ENCODE measurements at regions not wholly inside any gene's neighbourhood (a gene's known extent, or its start where the extent isn't known, plus 50 kb on each side); places are given as distances from the start of the nearest gene placed in this dataset.

GRCh38 chr5:158285698-158286097 is 426.8 kb upstream of the CLINT1 start:
- no peak for DNase-seq

DNA sequence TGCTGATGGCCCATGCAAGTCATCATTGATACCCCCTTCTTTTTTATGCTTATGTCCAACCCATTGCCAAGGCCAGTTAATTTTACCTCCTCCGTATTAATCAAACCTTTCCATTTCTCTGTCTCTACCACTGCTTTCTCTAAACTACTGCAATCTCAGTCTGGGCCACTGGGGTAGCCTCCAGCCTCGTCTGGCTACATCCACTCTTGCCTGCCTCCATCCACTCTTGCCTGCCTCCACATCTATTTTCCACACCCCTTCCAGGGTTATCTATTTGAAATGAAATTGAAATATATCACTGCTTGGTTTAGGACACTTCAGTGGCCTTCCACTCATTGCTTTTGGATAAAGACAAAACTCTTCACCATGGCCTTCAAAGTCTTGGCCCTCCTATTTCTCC is 425.3 kb upstream of the CLINT1 start:
- no peak for DNase-seq

DNA sequence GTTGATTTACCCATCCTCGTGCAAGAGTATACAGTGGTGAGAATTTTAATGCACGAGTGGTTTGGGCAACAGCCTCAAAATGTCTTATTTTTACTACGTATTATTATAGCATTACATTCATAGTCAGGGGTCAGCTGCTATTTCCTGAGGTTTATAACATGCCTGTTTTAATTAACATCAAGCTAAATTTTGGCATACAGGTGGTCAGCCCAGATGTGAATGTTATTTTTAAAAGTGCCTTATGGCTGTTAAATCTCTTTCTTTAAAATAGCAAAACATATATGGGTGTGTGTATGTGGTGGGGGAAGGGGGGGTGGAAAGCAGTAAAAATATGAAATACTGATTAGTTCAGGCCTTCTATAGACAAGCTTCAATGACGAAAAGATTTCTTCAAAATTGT is 424.5 kb upstream of the CLINT1 start:
- DNase-seq = no peak

DNA sequence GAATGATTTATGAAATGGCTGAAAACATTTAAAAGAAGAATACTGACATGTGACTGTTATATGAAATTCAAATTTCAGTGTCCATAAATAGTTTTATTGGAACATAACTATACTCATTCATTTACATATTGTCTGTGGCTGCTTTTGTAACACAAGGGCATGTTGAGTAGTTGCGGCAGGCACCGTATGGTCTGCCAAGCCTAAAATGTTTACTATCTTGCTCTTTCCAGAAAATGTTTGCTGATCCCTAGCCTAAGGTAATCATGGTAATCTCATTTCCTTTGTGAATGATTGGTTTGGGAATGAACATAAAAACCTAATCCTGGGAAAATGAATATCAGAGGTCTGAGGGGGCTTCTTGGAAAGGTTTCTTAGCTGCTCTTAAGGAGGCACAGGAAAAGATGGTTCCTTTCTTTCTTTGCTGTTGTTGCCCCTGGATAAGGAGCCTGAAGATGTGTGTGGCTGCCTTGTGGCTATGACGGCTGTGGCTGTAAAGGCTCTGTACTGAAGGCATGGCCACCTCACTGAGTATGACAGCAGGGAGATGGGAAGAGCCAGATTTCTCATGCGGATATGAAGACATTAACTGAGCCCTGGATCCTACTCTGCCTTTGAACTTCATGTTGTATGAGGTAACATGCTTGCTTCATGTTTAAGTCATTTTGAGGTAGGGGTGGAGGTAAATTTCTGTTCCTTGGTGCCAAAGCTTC is 419.4 kb upstream of the CLINT1 start:
- no peak for DNase-seq

- DNase-seq = no peak
These were observed 418.3 kb upstream of the CLINT1 start for GRCh38 chr5:158277276-158277675.

GRCh38 chr5:158276692-158277091 is 417.7 kb upstream of the CLINT1 start:
- DNase-seq = no peak

GRCh38 chr5:158275511-158275910 is 416.6 kb upstream of the CLINT1 start:
- no peak for DNase-seq

DNA sequence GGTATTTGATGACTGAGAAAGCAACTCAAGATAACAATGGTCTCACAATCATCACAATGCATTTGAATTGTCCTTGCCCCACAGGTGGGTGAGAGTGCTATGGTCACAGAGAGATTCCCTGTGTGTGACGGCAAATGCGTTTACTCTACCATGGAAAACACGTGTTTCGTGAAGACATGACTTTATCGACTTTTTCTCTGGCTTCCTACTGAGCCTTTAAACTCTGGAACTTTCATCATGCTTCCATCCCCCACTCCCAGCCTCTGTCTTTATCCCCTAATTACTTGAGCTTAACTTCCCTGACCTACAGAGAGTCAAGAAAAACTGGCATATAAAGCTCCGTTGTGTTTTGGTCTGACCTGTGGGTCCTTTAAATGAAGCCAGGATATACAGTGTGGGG is 414.1 kb upstream of the CLINT1 start:
- DNase-seq = no peak

- DNase-seq = no peak
These were observed 413.5 kb upstream of the CLINT1 start for GRCh38 chr5:158272409-158272808.

GRCh38 chr5:158270996-158271554 is 412.1 kb upstream of the CLINT1 start:
- no peak for DNase-seq

GRCh38 chr5:158268286-158268685 is 409.3 kb upstream of the CLINT1 start:
- DNase-seq = no peak

DNA sequence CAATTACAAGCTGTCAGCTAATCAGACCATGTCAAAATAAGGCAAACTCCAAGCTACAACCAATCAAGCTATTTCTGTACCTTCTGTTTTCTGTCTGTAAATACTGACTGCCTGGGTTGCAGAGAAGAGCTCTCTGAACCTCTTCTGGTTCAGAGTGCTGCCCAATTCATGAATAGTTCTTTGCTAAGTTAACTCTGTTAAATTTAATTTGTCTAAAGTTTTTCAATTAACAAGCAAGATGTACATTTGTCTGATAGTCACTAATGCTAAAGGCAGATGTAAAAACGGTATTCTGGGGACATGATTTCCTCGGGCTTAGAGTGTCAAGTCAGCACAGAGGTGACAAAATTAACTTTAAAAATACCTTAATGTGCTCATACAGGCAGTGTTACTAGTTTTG is 408.3 kb upstream of the CLINT1 start:
- DNase-seq = no peak

DNA sequence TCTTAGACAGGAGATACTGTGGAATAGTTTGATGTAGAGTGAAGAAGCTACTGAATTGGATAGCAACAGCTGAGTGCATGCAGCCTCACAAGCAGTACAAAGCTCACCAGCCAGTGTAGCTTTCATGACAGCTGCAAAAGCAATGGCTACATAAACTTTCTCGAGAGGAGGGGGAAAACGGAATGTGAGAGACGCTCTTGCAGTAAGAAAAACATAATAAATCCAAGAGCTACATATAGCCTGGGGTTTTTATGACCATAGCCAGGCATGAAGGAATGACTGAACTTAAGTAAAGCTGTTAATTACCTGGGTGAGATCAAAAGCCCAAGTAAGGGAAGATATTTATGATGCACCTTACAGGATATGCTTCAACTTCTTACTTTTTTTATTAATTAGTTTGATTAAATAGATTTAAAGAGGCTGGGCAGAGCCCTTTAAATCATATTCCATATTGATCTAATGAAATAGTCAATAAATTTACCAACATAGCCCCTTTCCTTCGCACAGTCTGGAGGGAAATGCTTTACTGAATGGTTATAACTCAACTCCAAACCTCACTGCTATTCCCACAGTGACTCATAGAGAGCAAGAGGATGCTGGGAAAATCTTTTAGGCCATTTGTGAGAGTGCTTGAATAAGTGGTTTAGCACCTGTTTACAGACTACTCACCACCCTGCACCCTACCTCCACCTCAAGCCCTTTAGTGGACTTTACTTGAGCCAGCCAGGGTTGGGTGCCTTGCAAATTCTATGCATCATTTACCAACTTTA is 407.2 kb upstream of the CLINT1 start:
- no peak for DNase-seq

DNA sequence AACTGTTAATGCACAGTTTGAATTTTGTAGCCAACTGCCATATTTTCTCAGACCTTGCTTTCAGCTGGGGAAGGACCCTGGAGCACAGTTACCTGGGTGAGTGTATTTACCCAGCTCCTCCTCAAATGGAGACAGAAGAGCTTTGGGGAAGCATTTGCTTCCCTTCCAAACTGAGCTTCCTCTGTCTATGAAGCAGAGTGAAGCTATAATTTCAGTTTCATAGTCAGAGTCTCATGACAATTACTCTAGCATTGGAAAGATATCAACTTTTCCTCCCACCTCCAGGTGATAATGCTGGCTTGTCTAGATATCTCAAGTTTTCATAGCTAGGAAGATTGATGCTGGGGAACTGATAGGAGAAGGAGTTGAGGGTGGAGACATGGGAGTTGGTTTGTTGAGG is 406.4 kb upstream of the CLINT1 start:
- DNase-seq = no peak

GRCh38 chr5:158264264-158264663 is 405.3 kb upstream of the CLINT1 start:
- DNase-seq = no peak

DNA sequence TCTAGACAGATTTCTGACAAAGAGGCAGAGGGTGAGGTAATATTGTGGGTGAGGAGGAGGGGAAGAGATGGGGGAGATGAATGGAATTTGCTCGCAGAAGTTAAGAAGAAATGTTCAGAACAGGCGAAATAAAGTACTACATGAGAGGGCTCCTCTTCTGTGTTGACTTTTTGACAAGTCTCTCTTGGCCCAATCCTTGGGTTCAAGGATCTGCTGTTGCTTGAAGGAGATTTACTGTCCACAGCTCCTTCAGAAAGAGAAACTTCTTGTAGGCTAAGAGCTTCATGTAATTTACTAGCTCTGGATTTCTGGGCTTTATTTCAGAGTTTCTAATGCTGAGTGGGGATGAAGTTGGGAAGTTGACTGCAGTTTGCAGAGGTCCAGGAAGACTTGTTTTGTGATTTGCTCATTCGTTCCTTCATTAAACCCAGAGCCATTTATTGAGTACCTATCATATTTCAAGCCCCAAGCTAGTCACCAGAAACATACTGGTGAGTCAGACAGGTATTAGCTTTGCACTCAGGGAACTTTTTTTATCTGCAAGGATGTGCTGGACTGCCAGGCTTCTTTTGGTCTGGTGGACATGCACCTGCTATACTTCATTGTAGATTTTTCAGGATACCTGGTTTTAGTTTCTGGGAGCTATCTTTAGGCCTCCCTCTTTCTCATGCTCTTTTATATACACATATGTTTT is 402.9 kb upstream of the CLINT1 start:
- no peak for DNase-seq

DNA sequence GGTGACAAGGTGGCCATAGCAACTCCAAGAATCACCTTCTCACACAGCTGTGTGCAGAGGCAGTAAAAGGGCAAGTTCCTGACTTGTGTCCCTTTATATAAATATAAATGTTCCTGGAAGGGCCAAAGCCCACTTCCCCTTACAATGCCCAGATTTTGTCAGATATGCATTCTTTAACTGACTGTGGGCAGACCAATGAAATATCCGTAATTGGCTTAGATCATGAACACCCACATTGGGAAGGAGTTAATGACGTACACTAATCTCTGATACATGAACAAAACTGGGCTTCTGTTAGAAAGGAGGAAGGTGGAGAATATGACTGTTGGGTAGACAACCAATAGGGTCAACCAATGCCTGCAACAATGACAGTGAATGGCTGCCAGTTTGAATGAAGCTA is 397.2 kb upstream of the CLINT1 start:
- DNase-seq = no peak

GRCh38 chr5:158255609-158256008 is 396.7 kb upstream of the CLINT1 start:
- DNase-seq = no peak

GRCh38 chr5:158246661-158247060 is 387.7 kb upstream of the CLINT1 start:
- no peak for DNase-seq

GRCh38 chr5:158245513-158245912 is 386.6 kb upstream of the CLINT1 start:
- DNase-seq = no peak

GRCh38 chr5:158244882-158245281 is 385.9 kb upstream of the CLINT1 start:
- no peak for DNase-seq

DNA sequence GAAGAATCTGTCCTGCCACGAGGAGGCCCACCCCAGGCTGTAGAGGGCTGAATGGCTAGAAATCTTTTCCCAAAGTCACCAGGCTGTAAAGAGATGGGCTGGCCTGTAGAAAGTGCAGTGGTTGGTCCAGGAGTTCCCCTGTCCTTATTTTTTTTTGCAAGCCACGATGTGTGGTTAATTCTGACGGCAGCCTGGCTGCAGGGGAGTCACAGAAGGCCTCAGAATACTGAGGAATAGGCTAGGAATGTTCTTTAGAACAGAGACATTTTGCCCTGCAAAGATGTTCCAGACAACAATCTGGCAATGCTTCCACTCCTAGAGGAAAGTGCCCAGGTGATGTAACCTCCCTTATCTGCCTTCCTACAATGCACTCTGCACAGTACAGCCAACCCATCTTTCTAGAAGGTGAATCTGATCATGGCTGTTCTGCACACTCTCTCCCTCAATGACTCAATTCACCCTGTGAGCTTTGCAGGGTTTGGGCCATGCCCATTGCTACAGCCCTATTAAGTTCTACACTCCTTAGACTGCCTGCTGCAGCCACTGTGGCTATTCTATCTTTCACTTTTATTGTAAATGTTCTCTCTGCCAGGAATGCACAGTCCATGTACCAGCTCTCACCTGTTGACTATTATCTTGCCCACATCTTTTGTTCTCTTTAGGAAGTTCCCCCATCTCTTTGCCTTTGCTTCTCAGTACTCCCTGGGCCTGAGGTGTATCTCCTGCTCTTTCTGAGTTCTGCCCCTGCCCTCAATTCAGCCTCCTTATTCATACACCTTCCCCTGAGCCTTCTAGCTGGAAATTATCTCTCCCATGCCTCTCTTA is 377.8 kb upstream of the CLINT1 start:
- DNase-seq = no peak

DNA sequence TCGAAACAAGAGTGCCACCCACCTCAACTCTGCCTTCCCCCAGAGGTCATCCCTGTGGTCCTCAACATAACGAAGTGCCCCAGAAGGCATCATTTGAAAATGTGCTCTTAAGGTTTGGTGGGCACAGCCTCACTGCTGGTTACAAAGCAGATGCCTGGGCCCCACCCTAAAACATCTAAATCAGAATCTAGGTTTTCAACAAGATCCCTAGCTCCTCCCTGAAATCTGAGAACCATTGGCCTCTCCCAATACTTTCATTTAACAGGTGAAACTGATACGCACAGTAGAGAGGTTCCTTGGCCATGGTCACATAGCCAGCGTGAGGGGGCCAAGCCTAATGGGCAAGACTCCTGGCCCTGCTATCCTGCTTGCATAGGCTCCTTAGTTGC is 376.2 kb upstream of the CLINT1 start:
- DNase-seq = no peak

Measured in SHP77 treated with DMSO at 0.1 percent for 48 hours (cell line).